ENCODE measurements at regions not wholly inside any gene's neighbourhood (a gene's known extent, or its start where the extent isn't known, plus 50 kb on each side); places are given as distances from the start of the nearest gene placed in this dataset.

- ChIA-PET CTCF (ENCODE audit: low intra/inter-chr PET ratio, low total read pairs) (no interaction called here), POLR2A (no interaction called here)
- TF ChIP-seq RBM22 (optimal IDR thresholded peaks at IDR 0.05; ENCODE audit: low read length) (no peak), ZBTB33 (CRISPR knock-in tag; IDR thresholded peaks at IDR 0.05) (no peak), ZNF891 (CRISPR knock-in tag; IDR thresholded peaks at IDR 0.05) (no peak), ZNF432 (CRISPR knock-in tag; IDR thresholded peaks at IDR 0.05; ENCODE audit: borderline replicate concordance) (no peak), FOXP4 (CRISPR knock-in tag; IDR thresholded peaks at IDR 0.05) (no peak), BCL6 (CRISPR knock-in tag; IDR thresholded peaks at IDR 0.05) (no peak), BCL3 (CRISPR knock-in tag; IDR thresholded peaks at IDR 0.05) (no peak), ZNF367 (CRISPR knock-in tag; IDR thresholded peaks at IDR 0.05; ENCODE audit: borderline replicate concordance) (no peak), ZBTB7A (CRISPR knock-in tag; IDR thresholded peaks at IDR 0.05) (no peak), AFF4 (CRISPR knock-in tag; IDR thresholded peaks at IDR 0.05) (no peak), JUN (CRISPR knock-in tag; IDR thresholded peaks at IDR 0.05) (no peak), SIN3A (IDR thresholded peaks at IDR 0.05; ENCODE audit: borderline replicate concordance, low read depth, low read length) (no peak), CREM (IDR thresholded peaks at IDR 0.05) (no peak), CREM (CRISPR knock-in tag; IDR thresholded peaks at IDR 0.05) (no peak), GPBP1L1 (CRISPR knock-in tag; IDR thresholded peaks at IDR 0.05) (no peak)
Measured at GRCh38 chr9:38338342-38339018, 54.0 kb upstream of the ALDH1B1 start.

More at GRCh38 chr9:38338342-38339018, 54.0 kb upstream of the ALDH1B1 start:
- no peak for DNase-seq (ENCODE audit: low spot score)
- Histone ChIP-seq H2AFZ (ENCODE audit: low read length) (no peak overlapping the region), H3K4me2 (ENCODE audit: low read depth, low read length) (no peak overlapping the region), H3K4me1 (ENCODE audit: insufficient read depth, low read length) (peaks cover 11% of the 10 kb centered on the region; the same call in 1 of the 2 replicates), H4K20me1 (ENCODE audit: insufficient read depth, low read length) (no peaks in the 10 kb centered on the region), H3K79me2 (ENCODE audit: insufficient read depth, low read length) (no peaks in the 10 kb centered on the region), H3K9me3 (ENCODE audit: low read length) (no peaks in the 10 kb centered on the region), H3K36me3 (replicated peaks in 1 of 2; ENCODE audit: control insufficient read depth in 1 of 2, insufficient read depth in 2 of 2, low read length in 2 of 2) (no peaks in the 10 kb centered on the region), H3K27me3 (ENCODE audit: control insufficient read depth in 1 of 2, insufficient read depth in 2 of 2, low read length in 2 of 2) (peaks cover 4 to 21% of the 10 kb centered on the region in 2 experiments; a peak in 3 of 5 replicates), H3K4me3 (replicated peaks in 1 of 3; ENCODE audit: insufficient read depth in 1 of 3, low read depth in 2 of 3, low read length in 3 of 3) (no peak overlapping the region), H3K9ac (ENCODE audit: insufficient read depth, low read depth, low read length) (no peak overlapping the region), H3K27ac (ENCODE audit: extremely low read length, insufficient read depth, low read length) (no peak overlapping the region)
- BruUV-seq (replicated peaks), result no TSS peak
- no peak for FAIRE-seq
- intact Hi-C loops (cut with micrococcal nuclease; ENCODE audit: unreplicated experiment) (no loop called here), in situ Hi-C loops (cut with HindIII; ENCODE audit: extremely low pct_ligation_motif_present, low pct_unique_long_range_greater_than_20kb) (no loop called here)
- ATAC-seq, result no peak
- 17% methylated on average over 5 of the region's 5 CpGs for WGBS (ENCODE audit: low lambda C conversion rate)
